ENCODE measurements at regions not wholly inside any gene's neighbourhood (a gene's known extent, or its start where the extent isn't known, plus 50 kb on each side); places are given as distances from the start of the nearest gene placed in this dataset.
A peak's percentile ranks its signal among the peaks of the same experiment; 100 is the strongest.

DNA sequence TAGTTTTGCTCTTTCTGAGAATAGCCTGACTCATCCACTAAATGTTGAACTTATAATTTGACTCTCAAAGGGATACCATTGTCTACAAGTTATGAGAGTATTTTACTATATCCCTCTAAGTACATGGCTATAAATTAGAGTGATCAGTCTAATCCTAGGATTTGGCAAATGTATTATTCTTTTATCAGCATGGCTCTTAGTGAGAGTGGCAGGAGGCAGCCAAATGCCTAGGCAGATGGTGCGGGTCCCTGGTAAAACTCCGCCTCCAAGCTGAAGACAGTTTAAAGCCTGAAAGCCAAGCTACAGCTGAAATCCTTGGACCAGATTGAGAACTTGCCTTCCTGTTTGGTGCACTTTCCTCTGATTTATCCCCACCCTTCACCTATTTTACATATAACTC lies 631.8 kb downstream of the SQOR start:
- no peak for DNase-seq

DNA sequence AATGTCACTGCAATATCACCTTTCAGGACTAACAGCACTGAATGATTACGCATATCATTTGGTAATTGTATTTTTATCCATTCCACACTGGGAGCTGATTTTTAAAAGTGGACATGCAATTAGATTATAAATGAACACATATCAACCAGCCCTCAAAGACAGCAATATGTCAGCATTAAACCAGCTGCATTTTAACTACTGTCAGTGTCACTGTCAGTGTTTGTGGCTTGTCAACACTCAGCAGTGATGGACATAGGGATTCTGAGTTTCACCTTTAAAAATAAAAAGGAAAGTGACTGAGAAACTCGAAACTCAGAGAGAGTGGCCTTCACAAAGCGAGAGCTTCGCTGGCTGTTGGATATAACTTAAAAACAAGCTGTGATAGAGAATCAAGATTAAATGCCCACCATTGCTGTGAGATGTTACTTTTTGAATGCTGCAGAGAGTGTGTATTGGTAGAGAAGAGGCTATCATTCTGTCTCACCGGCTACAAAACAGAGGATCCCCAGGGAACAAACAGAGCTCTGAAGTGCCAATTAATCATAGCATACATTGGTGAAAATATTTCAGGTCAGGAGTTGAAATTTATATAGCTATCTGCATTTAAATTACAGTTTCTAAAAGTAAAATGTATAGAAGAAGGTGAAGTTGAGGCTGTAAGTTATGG lies 635.8 kb downstream of the SQOR start:
- DNase-seq: no peak

- DNase-seq: no peak
Measured at GRCh38 chr15:46275701-46276100, 640.9 kb downstream of the SQOR start.

GRCh38 chr15:46277451-46277850 lies 642.6 kb downstream of the SQOR start:
- DNase-seq: no peak

DNA sequence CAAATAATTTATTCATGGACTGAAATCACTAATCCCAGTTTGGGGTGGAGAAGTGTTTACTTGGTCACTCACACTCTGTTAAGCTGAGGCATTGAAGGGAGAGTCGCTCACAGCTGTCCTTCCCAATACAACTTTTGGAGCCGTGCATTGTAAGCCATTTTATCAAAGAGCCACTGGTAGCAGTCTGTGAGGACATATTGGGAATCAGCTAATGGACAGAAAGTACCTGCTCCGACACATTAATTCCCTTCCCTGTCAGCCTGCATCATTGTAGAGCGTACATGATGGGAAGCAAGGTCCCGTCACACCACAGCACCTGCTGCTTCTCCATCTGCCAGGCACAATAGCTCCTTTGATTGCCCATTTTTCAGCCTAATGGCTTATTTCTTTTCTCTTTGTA lies 643.2 kb downstream of the SQOR start:
- DNase-seq: peak; percentile 33 to 45

DNA sequence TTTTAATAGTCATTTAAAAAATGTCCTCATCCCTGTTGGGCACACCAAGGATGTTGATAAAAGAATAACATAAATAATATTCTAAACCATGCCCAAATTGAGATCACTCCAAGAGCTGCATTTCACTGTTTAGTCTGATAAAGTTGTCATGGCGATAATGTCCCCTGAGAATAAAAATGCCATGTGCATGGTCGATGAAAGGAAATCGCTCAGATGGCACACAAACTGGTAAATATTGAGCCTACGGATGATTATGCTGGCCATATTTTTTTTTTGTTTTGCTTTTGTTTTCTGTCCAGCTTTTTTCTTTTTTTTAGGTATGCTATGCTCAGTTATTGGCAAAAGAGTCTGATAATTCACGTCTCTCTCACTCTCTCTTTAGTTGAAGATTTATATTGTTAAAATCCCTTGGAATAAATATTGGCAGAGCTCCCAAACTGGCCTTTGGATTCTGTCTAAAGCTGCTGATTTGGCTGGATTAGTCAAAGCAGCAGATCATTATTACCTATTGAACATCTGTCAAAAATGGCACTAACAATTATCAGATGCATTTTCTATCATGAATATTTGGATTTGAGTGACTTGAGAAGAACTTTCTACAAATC lies 643.8 kb downstream of the SQOR start:
- DNase-seq: no peak

GRCh38 chr15:46280762-46281542 lies 646.1 kb downstream of the SQOR start:
- DNase-seq: peak in 1 of 2 experiments; percentile 11

- DNase-seq: no peak
Measured at GRCh38 chr15:46293550-46293949, 658.7 kb downstream of the SQOR start.

DNA sequence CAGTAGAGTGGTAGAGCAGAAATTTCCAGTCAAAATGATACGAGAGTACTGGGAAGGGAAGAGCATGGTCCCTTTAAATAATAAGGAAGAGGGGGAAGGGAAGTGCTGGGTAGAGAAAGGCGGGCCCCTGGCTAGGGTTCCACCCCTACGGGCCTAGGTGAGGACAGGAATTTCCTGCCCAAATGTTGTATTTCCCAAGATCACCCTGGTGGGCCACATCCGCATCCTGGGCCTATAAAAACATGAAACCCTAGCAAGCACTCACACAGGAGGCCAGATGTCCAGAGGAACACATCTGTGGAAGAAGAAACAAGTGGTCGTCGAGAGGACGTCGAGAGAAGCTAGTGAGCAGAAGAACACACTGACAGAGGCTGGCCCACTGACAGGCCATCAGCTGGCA lies 661.2 kb downstream of the SQOR start:
- DNase-seq: no peak

- DNase-seq: no peak
Measured at GRCh38 chr15:46296797-46297196, 662.0 kb downstream of the SQOR start.

DNA sequence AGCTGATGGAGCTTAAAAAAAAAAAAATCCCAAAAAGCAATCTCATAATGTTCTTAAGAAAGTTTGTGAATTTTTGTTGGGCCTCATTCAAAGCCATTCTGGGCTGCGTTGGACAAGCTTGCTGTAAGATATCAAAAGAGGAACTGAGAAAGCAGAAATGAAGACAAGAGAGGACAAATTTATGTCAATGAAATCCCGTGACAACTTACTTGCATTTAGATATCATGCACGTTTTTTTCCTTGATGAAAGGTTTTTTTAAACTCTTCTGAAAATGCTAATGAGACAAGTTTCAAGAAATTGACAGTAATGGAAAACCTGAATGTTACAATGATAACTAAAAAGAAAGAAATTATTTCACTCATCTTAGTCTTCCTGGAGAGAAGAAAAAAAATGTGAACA lies 662.9 kb downstream of the SQOR start:
- DNase-seq: no peak

DNA sequence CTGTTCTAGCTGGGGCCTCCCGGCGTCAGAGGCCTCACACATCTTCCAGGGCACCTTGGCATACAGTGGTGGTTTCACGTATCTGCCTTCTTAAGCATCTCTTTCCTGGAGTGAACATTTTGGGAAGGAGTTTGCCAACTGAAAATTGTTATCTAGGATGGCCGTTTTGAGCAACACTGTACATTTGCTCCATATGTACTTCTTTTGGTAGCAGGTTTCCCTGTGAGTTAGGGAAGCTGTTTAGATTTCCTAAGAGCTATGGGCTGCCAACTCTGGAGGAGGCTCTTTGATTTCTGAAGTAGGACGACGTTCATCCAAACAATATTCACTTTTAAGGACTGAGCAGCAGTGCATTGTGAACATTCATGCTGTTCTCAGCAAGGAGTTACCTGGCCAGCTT lies 665.9 kb downstream of the SQOR start:
- no peak for DNase-seq

- no peak for DNase-seq
Measured at GRCh38 chr15:46301291-46301690, 666.5 kb downstream of the SQOR start.

- no peak for DNase-seq
Measured at GRCh38 chr15:46301826-46302225, 667.0 kb downstream of the SQOR start.

DNA sequence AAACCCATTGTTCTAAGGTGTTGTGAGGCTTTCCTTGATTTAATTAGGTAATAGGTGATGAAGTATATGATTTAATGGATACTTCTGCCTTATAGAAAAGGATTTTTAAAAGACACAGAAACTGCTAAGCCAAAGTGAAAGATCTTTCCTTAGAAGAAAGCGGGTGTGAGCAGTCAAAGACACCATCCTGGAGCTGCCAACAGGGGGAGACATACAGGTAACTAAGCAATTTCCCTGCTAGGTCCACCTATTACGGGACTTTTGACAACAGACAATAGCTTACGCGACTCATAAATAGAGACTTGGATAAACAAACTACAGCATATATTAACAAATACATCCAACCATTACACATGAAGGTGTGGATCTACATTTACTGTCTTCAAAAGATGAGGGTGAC lies 669.5 kb downstream of the SQOR start:
- DNase-seq: peak in 1 of 2 experiments; percentile 23

GRCh38 chr15:46307746-46308145 lies 672.9 kb downstream of the SQOR start:
- DNase-seq: no peak

DNA sequence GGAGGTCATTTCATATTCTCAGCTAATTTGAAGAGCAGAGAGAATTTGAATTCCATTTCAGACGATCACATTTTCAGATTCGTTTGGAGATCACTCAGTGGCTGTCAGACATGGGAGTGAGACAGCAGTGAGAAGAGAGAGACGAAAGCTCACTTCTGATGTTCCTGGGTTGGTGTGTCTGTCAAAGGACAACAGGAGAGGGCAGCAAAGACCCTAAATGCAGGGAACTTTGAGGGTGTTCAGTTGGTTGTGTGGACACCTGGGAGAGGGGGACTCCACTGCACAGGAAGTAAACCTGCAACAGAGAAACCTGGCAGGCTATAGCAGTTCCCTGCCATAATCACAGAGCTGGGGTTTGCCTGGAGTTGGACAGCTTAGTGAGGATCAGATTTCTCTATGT lies 675.1 kb downstream of the SQOR start:
- no peak for DNase-seq

DNA sequence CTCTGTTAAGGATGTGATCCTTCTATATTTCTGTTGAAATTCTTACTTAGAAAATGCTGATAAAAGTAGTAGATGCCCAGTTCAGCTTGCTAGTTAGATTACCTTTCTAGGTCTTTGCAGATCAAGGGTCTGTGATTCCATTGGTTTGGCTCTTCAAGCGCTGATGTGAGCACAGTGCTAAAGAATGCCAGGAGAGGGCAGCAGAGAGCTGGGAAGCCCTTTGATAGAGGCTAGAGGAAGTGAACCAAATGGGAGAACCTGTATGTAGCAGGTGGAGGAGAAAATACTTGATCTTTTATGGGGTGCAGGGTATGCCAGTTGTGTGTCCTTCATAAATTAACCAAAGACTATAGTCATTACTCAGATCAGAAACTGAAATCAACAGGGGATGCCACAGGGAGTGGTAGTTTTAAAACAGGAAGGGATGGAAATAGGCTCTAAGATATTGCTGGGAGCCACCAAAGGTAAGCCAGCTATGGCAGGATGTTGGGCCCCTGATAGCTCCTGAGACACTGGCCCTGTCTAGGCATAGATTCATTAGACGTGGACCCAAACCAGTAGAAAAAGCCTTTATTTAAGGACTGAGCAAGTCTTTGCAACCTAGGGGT lies 677.4 kb downstream of the SQOR start:
- peak; percentile 59 to 60 for DNase-seq

GRCh38 chr15:46315434-46315833 lies 680.6 kb downstream of the SQOR start:
- DNase-seq: no peak

- DNase-seq: no peak
Measured at GRCh38 chr15:46316024-46316423, 681.2 kb downstream of the SQOR start.

DNA sequence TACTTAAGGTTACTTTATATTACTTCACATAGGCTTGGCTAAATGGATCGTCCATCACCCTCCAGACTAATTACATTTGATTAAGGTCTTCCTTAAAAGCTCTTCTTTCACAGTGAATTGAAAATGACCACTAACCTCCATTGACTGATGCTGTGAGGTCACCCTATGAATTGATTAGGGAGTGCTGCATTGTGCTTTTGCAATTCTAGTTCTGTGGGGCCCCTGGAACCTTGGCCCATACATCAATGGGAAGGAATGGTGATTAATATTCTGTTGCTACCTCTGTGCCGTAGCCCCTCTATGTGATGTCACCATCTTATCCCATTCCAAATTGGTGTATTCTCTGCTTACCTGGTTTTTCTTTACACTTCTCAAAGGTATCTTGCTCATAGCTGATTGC lies 682.2 kb downstream of the SQOR start:
- no peak for DNase-seq

DNA sequence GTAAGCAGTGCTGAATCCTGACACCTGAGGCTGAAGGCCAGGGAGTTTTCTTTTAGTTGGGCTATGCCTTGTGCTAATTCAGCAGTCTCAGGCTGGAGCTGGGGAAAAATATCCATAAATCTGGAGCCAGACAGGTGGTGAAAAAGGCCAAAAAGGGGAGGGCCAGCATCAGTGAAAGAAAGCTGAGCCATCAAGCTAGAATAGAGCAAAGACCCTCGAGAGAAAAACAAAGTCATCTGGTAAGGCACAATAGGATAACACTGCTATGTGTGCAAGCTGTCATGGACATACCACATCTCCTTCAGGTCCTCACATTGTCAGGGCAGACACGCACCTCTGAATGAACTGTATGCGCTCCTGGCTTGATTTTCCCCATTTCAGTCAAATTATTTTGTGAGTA lies 687.9 kb downstream of the SQOR start:
- no peak for DNase-seq

- DNase-seq: no peak
Measured at GRCh38 chr15:46326173-46326572, 691.3 kb downstream of the SQOR start.

- DNase-seq: no peak
Measured at GRCh38 chr15:46328821-46329220, 694.0 kb downstream of the SQOR start.
